A549 (cell line): ENCODE measurements at regions not wholly inside any gene's neighbourhood (a gene's known extent, or its start where the extent isn't known, plus 50 kb on each side); places are given as distances from the start of the nearest gene placed in this dataset.
"Not testable (repeated sequence)": the region's sequence is repeated elsewhere in the genome, so short reads cannot be mapped to it uniquely, and the experiment has no call there.

Source experiments
- JUN ChIP-seq, 2 experiments: fragments of >200 bp; sonication (Bioruptor Twin); formaldehyde crosslinking; IDR thresholded peaks; 2 replicates in 1 of 2; 3 replicates in 1 of 2; pipeline ENCODE4 v1.6.1; 2016 to 2017
- TF ChIP-seq, protein P1 (sequence below): IDR thresholded peaks from 2 replicates; pipeline ENCODE4 v1.6.1; 2012
- TF ChIP-seq, protein P2 (sequence below): fragments of >200 bp; sonication (Bioruptor Twin); formaldehyde crosslinking; IDR thresholded peaks from 3 replicates; pipeline ENCODE4 v1.5.1; 2016

DNA sequence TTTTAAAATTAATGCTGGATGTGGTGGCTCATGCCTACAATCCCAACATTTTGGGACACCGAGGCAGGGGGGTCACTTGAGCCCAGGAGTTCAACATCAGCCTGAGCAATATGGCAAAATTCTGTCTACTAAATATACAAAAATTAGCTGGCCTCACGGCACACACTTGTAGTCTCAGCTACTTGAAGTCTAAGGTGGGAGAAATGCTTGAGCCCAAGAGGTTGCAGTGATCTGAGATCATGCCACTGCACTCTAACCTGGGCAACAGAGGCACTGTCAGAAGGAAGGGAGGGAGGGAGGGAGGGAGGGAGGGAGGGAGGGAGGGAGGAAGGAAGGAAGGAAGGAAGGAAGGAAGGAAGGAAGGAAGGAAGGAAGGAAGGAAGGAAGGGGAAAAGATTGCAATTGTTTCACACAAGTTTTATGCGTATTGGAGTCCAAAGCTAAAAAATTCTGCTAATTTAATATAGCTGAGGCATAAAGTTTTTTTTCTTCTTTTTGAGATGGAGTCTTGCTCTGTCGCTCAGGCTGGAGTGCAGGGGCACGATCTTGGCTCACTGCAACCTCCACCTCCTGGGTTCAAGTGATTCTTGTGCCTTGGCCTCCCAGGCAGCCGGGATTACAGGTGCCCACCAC is 328.8 kb downstream of the KLF12 start:
- TF ChIP-seq, protein P1, sequence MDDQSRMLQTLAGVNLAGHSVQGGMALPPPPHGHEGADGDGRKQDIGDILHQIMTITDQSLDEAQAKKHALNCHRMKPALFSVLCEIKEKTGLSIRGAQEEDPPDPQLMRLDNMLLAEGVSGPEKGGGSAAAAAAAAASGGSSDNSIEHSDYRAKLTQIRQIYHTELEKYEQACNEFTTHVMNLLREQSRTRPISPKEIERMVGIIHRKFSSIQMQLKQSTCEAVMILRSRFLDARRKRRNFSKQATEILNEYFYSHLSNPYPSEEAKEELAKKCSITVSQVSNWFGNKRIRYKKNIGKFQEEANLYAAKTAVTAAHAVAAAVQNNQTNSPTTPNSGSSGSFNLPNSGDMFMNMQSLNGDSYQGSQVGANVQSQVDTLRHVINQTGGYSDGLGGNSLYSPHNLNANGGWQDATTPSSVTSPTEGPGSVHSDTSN = not testable (repeated sequence)
- TF ChIP-seq, protein P2, sequence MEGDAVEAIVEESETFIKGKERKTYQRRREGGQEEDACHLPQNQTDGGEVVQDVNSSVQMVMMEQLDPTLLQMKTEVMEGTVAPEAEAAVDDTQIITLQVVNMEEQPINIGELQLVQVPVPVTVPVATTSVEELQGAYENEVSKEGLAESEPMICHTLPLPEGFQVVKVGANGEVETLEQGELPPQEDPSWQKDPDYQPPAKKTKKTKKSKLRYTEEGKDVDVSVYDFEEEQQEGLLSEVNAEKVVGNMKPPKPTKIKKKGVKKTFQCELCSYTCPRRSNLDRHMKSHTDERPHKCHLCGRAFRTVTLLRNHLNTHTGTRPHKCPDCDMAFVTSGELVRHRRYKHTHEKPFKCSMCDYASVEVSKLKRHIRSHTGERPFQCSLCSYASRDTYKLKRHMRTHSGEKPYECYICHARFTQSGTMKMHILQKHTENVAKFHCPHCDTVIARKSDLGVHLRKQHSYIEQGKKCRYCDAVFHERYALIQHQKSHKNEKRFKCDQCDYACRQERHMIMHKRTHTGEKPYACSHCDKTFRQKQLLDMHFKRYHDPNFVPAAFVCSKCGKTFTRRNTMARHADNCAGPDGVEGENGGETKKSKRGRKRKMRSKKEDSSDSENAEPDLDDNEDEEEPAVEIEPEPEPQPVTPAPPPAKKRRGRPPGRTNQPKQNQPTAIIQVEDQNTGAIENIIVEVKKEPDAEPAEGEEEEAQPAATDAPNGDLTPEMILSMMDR = not testable (repeated sequence)
- not testable (repeated sequence) for TF ChIP-seq JUN (IDR thresholded peaks at IDR 0.05)
